ENCODE measurements at regions not wholly inside any gene's neighbourhood (a gene's known extent, or its start where the extent isn't known, plus 50 kb on each side); places are given as distances from the start of the nearest gene placed in this dataset.

GRCh38 chrX:4238916-4239315 is 525.5 kb upstream of the PRKX start:
- ATAC-seq = no peak
- WGBS, 2 donors = 58 to 65% methylated on average over 3 of the region's 3 CpGs
- intact Hi-C loops (cut with DNase I) = no loop called here
- DNase-seq = no peak
- Histone ChIP-seq H3K4me3 (no peak overlapping the region), H3K36me3 (replicated peaks in 1 of 2; ENCODE audit: insufficient read depth in 1 of 2, low read depth in 2 of 2) (no peaks in the 10 kb centered on the region), H3K4me1 (no peaks in the 10 kb centered on the region), H3K27me3 (no peaks in the 10 kb centered on the region), H3K27ac (no peak overlapping the region), H3K9me3 (no peaks in the 10 kb centered on the region)
- TF ChIP-seq POLR2A (IDR thresholded peaks at IDR 0.05) (no peak), CTCF (IDR thresholded peaks at IDR 0.05) (no peak)

GRCh38 chrX:4225086-4225485 is 511.6 kb upstream of the PRKX start:
- no peaks in the 10 kb centered on the region for H3K27me3 ChIP-seq
- ATAC-seq = no peak

GRCh38 chrX:4206941-4207340 is 493.5 kb upstream of the PRKX start:
- no peak overlapping the region for H3K27ac ChIP-seq
- ATAC-seq (no peak), DNase-seq (no peak)
- H3K9me3 ChIP-seq = no peaks in the 10 kb centered on the region
- no peaks in the 10 kb centered on the region for H3K4me1 ChIP-seq
- no peaks in the 10 kb centered on the region for H3K27me3 ChIP-seq
- H3K4me3 ChIP-seq = no peak overlapping the region
- no peaks in the 10 kb centered on the region for H3K36me3 ChIP-seq (replicated peaks in 1 of 2; ENCODE audit: insufficient read depth in 1 of 2, low read depth in 2 of 2)
- intact Hi-C loops (cut with DNase I) = no loop called here
- no peak for TF ChIP-seq POLR2A (IDR thresholded peaks at IDR 0.05)
- no peak for TF ChIP-seq CTCF (IDR thresholded peaks at IDR 0.05)
- 27 to 31% methylated on average over 3 of the region's 3 CpGs for WGBS, 2 donors

More at GRCh38 chrX:4225086-4225485, 511.6 kb upstream of the PRKX start:
- H3K9me3 ChIP-seq = no peaks in the 10 kb centered on the region
- TF ChIP-seq CTCF (IDR thresholded peaks at IDR 0.05) (no peak), POLR2A (IDR thresholded peaks at IDR 0.05) (no peak)
- DNase-seq = no peak
- 24 to 26% methylated on average over 2 of the region's 2 CpGs for WGBS, 2 donors
- no peaks in the 10 kb centered on the region for H3K36me3 ChIP-seq (replicated peaks in 1 of 2; ENCODE audit: insufficient read depth in 1 of 2, low read depth in 2 of 2)
- no peak overlapping the region for H3K4me3 ChIP-seq
- H3K27ac ChIP-seq = no peak overlapping the region
- H3K4me1 ChIP-seq = no peaks in the 10 kb centered on the region
- intact Hi-C loops (cut with DNase I) = no loop called here

GRCh38 chrX:4197971-4198370 is 484.5 kb upstream of the PRKX start:
- H3K4me3 ChIP-seq = no peak overlapping the region
- H3K9me3 ChIP-seq = no peaks in the 10 kb centered on the region
- DNase-seq (no peak), ATAC-seq (no peak)
- H3K27ac ChIP-seq = no peak overlapping the region
- H3K4me1 ChIP-seq = no peaks in the 10 kb centered on the region
- no peaks in the 10 kb centered on the region for H3K27me3 ChIP-seq
- WGBS, 2 donors = 75 to 86% methylated on average over 6 of the region's 6 CpGs
- TF ChIP-seq POLR2A (IDR thresholded peaks at IDR 0.05) = no peak
- intact Hi-C loops (cut with DNase I) = no loop called here
- H3K36me3 ChIP-seq (replicated peaks in 1 of 2; ENCODE audit: insufficient read depth in 1 of 2, low read depth in 2 of 2) = no peaks in the 10 kb centered on the region

- ATAC-seq = no peak
- no peaks in the 10 kb centered on the region for H3K4me1 ChIP-seq
- H3K9me3 ChIP-seq = no peaks in the 10 kb centered on the region
- H3K27ac ChIP-seq = no peak overlapping the region
- DNase-seq = no peak
- intact Hi-C loops (cut with DNase I) = no loop called here
- H3K27me3 ChIP-seq = no peaks in the 10 kb centered on the region
- no peak overlapping the region for H3K4me3 ChIP-seq
- H3K36me3 ChIP-seq (replicated peaks in 1 of 2; ENCODE audit: insufficient read depth in 1 of 2, low read depth in 2 of 2) = no peaks in the 10 kb centered on the region
- TF ChIP-seq POLR2A (IDR thresholded peaks at IDR 0.05) = no peak
- no peak for TF ChIP-seq CTCF (IDR thresholded peaks at IDR 0.05)
- 63 to 64% methylated on average over 6 of the region's 6 CpGs for WGBS, 2 donors
These were observed 480.2 kb upstream of the PRKX start for GRCh38 chrX:4193500-4194155.
